ENCODE measurements at regions not wholly inside any gene's neighbourhood (a gene's known extent, or its start where the extent isn't known, plus 50 kb on each side); places are given as distances from the start of the nearest gene placed in this dataset.

- TF ChIP-seq CTCF (IDR thresholded peaks at IDR 0.05 in 2 of 3, conservative IDR thresholded peaks at IDR 0.05 in 1 of 3; ENCODE audit: control insufficient read depth in 2 of 3, extremely low read depth in 1 of 3, insufficient read depth in 1 of 3, low read depth in 3 of 3, low read length in 3 of 3) (no peak), ZNF217 (IDR thresholded peaks at IDR 0.05) (no peak), NFIC (IDR thresholded peaks at IDR 0.05; ENCODE audit: low read depth, low read length) (no peak), ZNF24 (IDR thresholded peaks at IDR 0.05) (no peak), REST (IDR thresholded peaks at IDR 0.05; ENCODE audit: low read depth, low read length) (no peak), FOS (IDR thresholded peaks at IDR 0.05; ENCODE audit: borderline replicate concordance, extremely low read depth, insufficient read length) (no peak), NR2C2 (IDR thresholded peaks at IDR 0.05; ENCODE audit: borderline replicate concordance, control insufficient read depth, insufficient read length, low read depth) (no peak)
Measured at GRCh38 chr2:14350856-14351255, 281.7 kb upstream of the LRATD1 start.
